Mammary epithelial cell (primary cell): ENCODE measurements at regions not wholly inside any gene's neighbourhood (a gene's known extent, or its start where the extent isn't known, plus 50 kb on each side); places are given as distances from the start of the nearest gene placed in this dataset.

Experiments used
- CTCF ChIP-seq, 2 donors: IDR thresholded peaks in 1 of 2; conservative IDR thresholded peaks in 1 of 2; 2 replicates each; pipeline ENCODE4 v1.5.1; 2011 to 2012; ENCODE audit warnings: inconsistent platforms in 2 of 2, low read length in 2 of 2, mild to moderate bottlenecking in 2 of 2, control low read depth in 1 of 2, low read depth in 1 of 2; ENCODE audit not compliant: insufficient read depth in 1 of 2; ENCODE audit errors: extremely low read depth in 1 of 2
- EZH2 ChIP-seq: IDR thresholded peaks from 2 replicates; pipeline ENCODE4 v1.6.1; 2012; ENCODE audit warnings: low read length, inconsistent platforms, borderline replicate concordance

GRCh38 chr2:74065456-74065855 is 80.7 kb downstream of the TET3 start:
- TF ChIP-seq CTCF (conservative IDR thresholded peaks at IDR 0.05 in 1 of 2, IDR thresholded peaks at IDR 0.05 in 1 of 2; ENCODE audit: extremely low read depth in 1 of 2, insufficient read depth in 1 of 2, low read depth in 1 of 2, low read length in 2 of 2) (no peak), EZH2 (no peak)
